ENCODE measurements at regions not wholly inside any gene's neighbourhood (a gene's known extent, or its start where the extent isn't known, plus 50 kb on each side); places are given as distances from the start of the nearest gene placed in this dataset.

DNA sequence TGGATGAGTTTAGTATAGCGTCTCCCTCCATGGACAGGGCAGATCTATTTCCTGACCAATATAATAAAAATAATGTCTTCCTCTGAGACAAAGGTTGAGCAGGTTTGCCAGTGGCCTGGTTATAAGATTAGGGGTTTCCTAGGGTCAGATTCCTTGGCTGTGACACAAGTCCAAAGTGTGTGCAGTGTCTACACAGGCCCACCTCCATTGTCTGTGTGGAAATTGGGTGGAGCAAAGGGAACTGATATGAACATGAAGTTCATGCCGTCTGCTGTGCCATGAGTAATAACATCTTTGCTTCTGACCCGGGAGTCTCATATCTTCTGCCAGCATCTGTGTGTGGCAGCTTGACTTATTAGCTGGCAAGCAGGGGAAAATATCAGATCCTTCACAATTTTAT is 187.7 kb upstream of the BOD1L1 start:
- no peak overlapping the region for H3K23ac ChIP-seq (ENCODE audit: insufficient read length)
- H3K79me2 ChIP-seq (ENCODE audit: control insufficient read depth in 1 of 2, insufficient read depth in 2 of 2, low read length in 2 of 2), result no peaks in the 10 kb centered on the region
- ChIA-PET POLR2A (ENCODE audit: partially characterized antibody) (no interaction called here), CTCF (ENCODE audit: partially characterized antibody) (no interaction called here)
- no peaks in the 10 kb centered on the region for H3K9me3 ChIP-seq (ENCODE audit: insufficient read depth in 2 of 2, low read depth in 1 of 2, low read length in 1 of 2)
- no peak overlapping the region for H3K14ac ChIP-seq (ENCODE audit: insufficient read length)
- no peak overlapping the region for H2AK5ac ChIP-seq (ENCODE audit: low read depth, low read length)
- WGBS, 2 experiments (ENCODE audit: extremely low coverage in 1 of 2, insufficient coverage in 1 of 2, insufficient read length in 1 of 2, insufficient replicate concordance in 2 of 2, low coverage in 1 of 2, low lambda C conversion rate in 2 of 2, missing lambda C conversion rate in 1 of 2), result 92% methylated on average over 3 of the region's 3 CpGs; no CpG with 5 or more reads in 1 of the 2 experiments
- no peak for DNase-seq (ENCODE audit: low read depth in 1 of 2, low spot score in 2 of 2)
- TF ChIP-seq EZH2 (IDR thresholded peaks at IDR 0.05; ENCODE audit: low read depth, low read length, severe bottlenecking), result no peak
- TF ChIP-seq RXRA (IDR thresholded peaks at IDR 0.05; ENCODE audit: insufficient read depth, low read depth, low read length), result no peak
- TF ChIP-seq, protein P1, sequence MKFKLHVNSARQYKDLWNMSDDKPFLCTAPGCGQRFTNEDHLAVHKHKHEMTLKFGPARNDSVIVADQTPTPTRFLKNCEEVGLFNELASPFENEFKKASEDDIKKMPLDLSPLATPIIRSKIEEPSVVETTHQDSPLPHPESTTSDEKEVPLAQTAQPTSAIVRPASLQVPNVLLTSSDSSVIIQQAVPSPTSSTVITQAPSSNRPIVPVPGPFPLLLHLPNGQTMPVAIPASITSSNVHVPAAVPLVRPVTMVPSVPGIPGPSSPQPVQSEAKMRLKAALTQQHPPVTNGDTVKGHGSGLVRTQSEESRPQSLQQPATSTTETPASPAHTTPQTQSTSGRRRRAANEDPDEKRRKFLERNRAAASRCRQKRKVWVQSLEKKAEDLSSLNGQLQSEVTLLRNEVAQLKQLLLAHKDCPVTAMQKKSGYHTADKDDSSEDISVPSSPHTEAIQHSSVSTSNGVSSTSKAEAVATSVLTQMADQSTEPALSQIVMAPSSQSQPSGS (IDR thresholded peaks at IDR 0.05; ENCODE audit: low read length), result no peak
- TF ChIP-seq TCF12 (IDR thresholded peaks at IDR 0.05; ENCODE audit: low read depth, low read length), result no peak
- no peak for TF ChIP-seq BCL11A (IDR thresholded peaks at IDR 0.05; ENCODE audit: low read depth in 2 of 2, low read length in 2 of 2)
- TF ChIP-seq SAP30 (IDR thresholded peaks at IDR 0.05; ENCODE audit: insufficient read depth, insufficient replicate concordance, low read length), result no peak
- no peak overlapping the region for H2BK12ac ChIP-seq (ENCODE audit: low read depth, low read length)
- H4K8ac ChIP-seq (ENCODE audit: extremely low read depth, insufficient read depth, low read length), result no peak overlapping the region
- no peak overlapping the region for H2AFZ ChIP-seq (ENCODE audit: low read length)
- no peak for FAIRE-seq
- no peak overlapping the region for H4K91ac ChIP-seq (replicated peaks; ENCODE audit: insufficient read length, low read length)
- no peaks in the 10 kb centered on the region for H3K4me1 ChIP-seq (replicated peaks in 1 of 4; ENCODE audit: control insufficient read depth in 3 of 4, insufficient read depth in 4 of 4, low read length in 3 of 4)
- H3K18ac ChIP-seq (ENCODE audit: extremely low read depth, low read length), result no peak overlapping the region
- H2BK15ac ChIP-seq (ENCODE audit: low read length), result no peak overlapping the region
- no peak overlapping the region for H2BK20ac ChIP-seq (ENCODE audit: low read length)
- H2BK5ac ChIP-seq (ENCODE audit: low read depth, low read length), result no peak overlapping the region
- no peak overlapping the region for H3K9ac ChIP-seq (replicated peaks in 1 of 4; ENCODE audit: extremely low read depth in 1 of 4, low read depth in 3 of 4, low read length in 3 of 4)
- H3K27me3 ChIP-seq (replicated peaks in 1 of 4; ENCODE audit: control insufficient read depth in 3 of 4, extremely low read depth in 1 of 4, insufficient read depth in 3 of 4, low read length in 3 of 4), result peaks cover 0 to 1% (median 0%) of the 10 kb centered on the region in 4 experiments; a peak in 1 of 7 replicates
- no peaks in the 10 kb centered on the region for H3K36me3 ChIP-seq (ENCODE audit: control insufficient read depth in 2 of 4, insufficient read depth in 4 of 4, low read length in 3 of 4)
- no peak overlapping the region for H3K4me2 ChIP-seq (ENCODE audit: insufficient read depth in 1 of 2, low read depth in 2 of 2, low read length in 2 of 2)
- H3K56ac ChIP-seq (replicated peaks; ENCODE audit: insufficient read length, low read depth, low read length), result no peak overlapping the region
- no peaks in the 10 kb centered on the region; the same call in 1 of the 2 replicates for H3K23me2 ChIP-seq (ENCODE audit: low read depth, low read length)
- no peaks in the 10 kb centered on the region for H4K20me1 ChIP-seq (replicated peaks in 1 of 2; ENCODE audit: control insufficient read depth in 1 of 2, insufficient read depth in 2 of 2, low read length in 2 of 2)
- H4K5ac ChIP-seq (ENCODE audit: insufficient read length, low read depth, low read length), result no peak overlapping the region
- H3K4me3 ChIP-seq (ENCODE audit: extremely low read depth in 1 of 4, insufficient read depth in 2 of 4, low read depth in 3 of 4, low read length in 4 of 4), result no peak overlapping the region
- no peak overlapping the region for H3K4ac ChIP-seq (replicated peaks; ENCODE audit: insufficient read length, low read depth, low read length)
- H3K27ac ChIP-seq (ENCODE audit: low read depth, low read length), result no peak overlapping the region
- no peaks in the 10 kb centered on the region for H3K79me1 ChIP-seq (ENCODE audit: low read depth, low read length)
- H2BK120ac ChIP-seq (replicated peaks; ENCODE audit: low read depth, low read length), result no peak overlapping the region

Measured in H1 (cell line).